GM23338 (cell line): ENCODE measurements at regions not wholly inside any gene's neighbourhood (a gene's known extent, or its start where the extent isn't known, plus 50 kb on each side); places are given as distances from the start of the nearest gene placed in this dataset.

Experiments used
- ATAC-seq: fragments of 200-7000 bp; cut with Tn5 transposase; 3 replicates; pipeline ENCODE4 v1.9.1; 2020
- DNase-seq: peaks from one replicate; pipeline ENCODE4 v3.0.0-alpha.2; 2015; ENCODE audit warnings: low spot score
- H2AFZ ChIP-seq: fragments of 200-600 bp; sonication (generic); 2 replicates; pipeline ENCODE4 v1.8.0; 2016; ENCODE audit warnings: antibody characterized with exemption, mild to moderate bottlenecking, moderate library complexity
- H3F3A ChIP-seq: fragments of 200-600 bp; sonication (generic); replicated peaks from 2 replicates; pipeline ENCODE4 v1.8.0; 2017; ENCODE audit warnings: antibody characterized with exemption, mixed run types, low read depth
- H3K27ac ChIP-seq: fragments of 200-600 bp; sonication (generic); 2 replicates; pipeline ENCODE4 v1.6.1; 2016; ENCODE audit warnings: low read depth
- H3K27me3 ChIP-seq: fragments of 200-600 bp; sonication (generic); 2 replicates; pipeline ENCODE4 v1.8.0; 2016; ENCODE audit warnings: mild to moderate bottlenecking, mixed run types, moderate library complexity; ENCODE audit not compliant: insufficient read depth
- H3K36me3 ChIP-seq: fragments of 200-600 bp; sonication (generic); 2 replicates; pipeline ENCODE4 v1.8.0; 2016; ENCODE audit warnings: mild to moderate bottlenecking; ENCODE audit not compliant: insufficient read depth
- H3K4me1 ChIP-seq: fragments of 200-600 bp; sonication (generic); 2 replicates; pipeline ENCODE4 v1.8.0; 2016; ENCODE audit warnings: mild to moderate bottlenecking, moderate library complexity; ENCODE audit not compliant: insufficient read depth
- H3K4me2 ChIP-seq: fragments of 200-600 bp; sonication (generic); 2 replicates; pipeline ENCODE4 v1.7.1; 2017; ENCODE audit warnings: mixed run types
- H3K4me3 ChIP-seq: fragments of 200-600 bp; sonication (generic); 2 replicates; pipeline ENCODE4 v1.6.1; 2016; ENCODE audit warnings: mixed run types
- H3K79me2 ChIP-seq: fragments of 200-600 bp; sonication (generic); replicated peaks from 2 replicates; pipeline ENCODE4 v1.8.0; 2017; ENCODE audit warnings: mild to moderate bottlenecking; ENCODE audit not compliant: insufficient read depth
- H3K9me2 ChIP-seq: fragments of 200-600 bp; sonication (generic); 2 replicates; pipeline ENCODE4 v1.8.0; 2017; ENCODE audit not compliant: insufficient read depth
- H4K20me1 ChIP-seq: fragments of 200-600 bp; sonication (generic); replicated peaks from 2 replicates; pipeline ENCODE4 v1.8.0; 2017; ENCODE audit warnings: mild to moderate bottlenecking; ENCODE audit not compliant: insufficient read depth
- H3K27ac Mint-ChIP-seq: 2 replicates; pipeline ENCODE4 v1.8.0; 2020; ENCODE audit warnings: inconsistent platforms, mild to moderate bottlenecking, moderate library complexity, mixed read lengths
- H3K27me3 Mint-ChIP-seq: 3 replicates; pipeline ENCODE4 v1.8.0; 2022; ENCODE audit warnings: low read depth, mild to moderate bottlenecking, moderate library complexity, mixed read lengths, inconsistent platforms; ENCODE audit not compliant: insufficient read depth, poor library complexity
- H3K36me3 Mint-ChIP-seq: 3 replicates; pipeline ENCODE4 v1.8.0; 2021; ENCODE audit warnings: low read depth, mild to moderate bottlenecking, inconsistent platforms, moderate library complexity, mixed read lengths
- H3K4me1 Mint-ChIP-seq: 3 replicates; pipeline ENCODE4 v1.8.0; 2020; ENCODE audit warnings: mild to moderate bottlenecking, inconsistent platforms, mixed read lengths
- H3K4me3 Mint-ChIP-seq: 3 replicates; pipeline ENCODE4 v1.8.0; 2021; ENCODE audit warnings: moderate library complexity, mild to moderate bottlenecking, inconsistent platforms, mixed read lengths
- H3K9me3 Mint-ChIP-seq: 3 replicates; pipeline ENCODE4 v1.8.0; 2020; ENCODE audit warnings: moderate library complexity, mild to moderate bottlenecking, inconsistent platforms, mixed read lengths
- EZH2 ChIP-seq: fragments of 200-600 bp; sonication (generic); IDR thresholded peaks from one replicate; pipeline ENCODE4 v1.8.0; 2017; ENCODE audit warnings: antibody characterized with exemption, mild to moderate bottlenecking, low read depth; ENCODE audit not compliant: unreplicated experiment
- EZH2phosphoT487 ChIP-seq: fragments of 200-600 bp; sonication (generic); IDR thresholded peaks from one replicate; pipeline ENCODE4 v1.8.1; 2018; ENCODE audit warnings: antibody characterized with exemption; ENCODE audit not compliant: unreplicated experiment
- JUNB ChIP-seq: IDR thresholded peaks from one replicate; pipeline ENCODE4 v1.6.1; 2016; ENCODE audit warnings: antibody characterized with exemption; ENCODE audit not compliant: unreplicated experiment
- POLR2AphosphoS5 ChIP-seq: IDR thresholded peaks from 2 replicates; pipeline ENCODE4 v1.6.1; 2016; ENCODE audit warnings: antibody characterized with exemption, low read depth
- ZNF114 ChIP-seq: fragments of 250-450 bp; sonication (Bioruptor Pico); IDR thresholded peaks from 2 replicates; pipeline ENCODE4 v1.5.0; 2020; ENCODE audit warnings: mild to moderate bottlenecking, moderate library complexity
- TF ChIP-seq, protein P1 (sequence below): fragments of 250-450 bp; sonication (Bioruptor Pico); IDR thresholded peaks from 2 replicates; pipeline ENCODE4 v1.5.0; 2020; ENCODE audit warnings: mild to moderate bottlenecking, moderate library complexity
- TF ChIP-seq, protein P2 (sequence below): IDR thresholded peaks from one replicate; pipeline ENCODE4 v1.6.1; 2018; ENCODE audit warnings: antibody characterized with exemption; ENCODE audit not compliant: unreplicated experiment
- TF ChIP-seq, protein P3 (sequence below): IDR thresholded peaks from 2 replicates; pipeline ENCODE4 v1.6.1; 2016; ENCODE audit warnings: antibody characterized with exemption

DNA sequence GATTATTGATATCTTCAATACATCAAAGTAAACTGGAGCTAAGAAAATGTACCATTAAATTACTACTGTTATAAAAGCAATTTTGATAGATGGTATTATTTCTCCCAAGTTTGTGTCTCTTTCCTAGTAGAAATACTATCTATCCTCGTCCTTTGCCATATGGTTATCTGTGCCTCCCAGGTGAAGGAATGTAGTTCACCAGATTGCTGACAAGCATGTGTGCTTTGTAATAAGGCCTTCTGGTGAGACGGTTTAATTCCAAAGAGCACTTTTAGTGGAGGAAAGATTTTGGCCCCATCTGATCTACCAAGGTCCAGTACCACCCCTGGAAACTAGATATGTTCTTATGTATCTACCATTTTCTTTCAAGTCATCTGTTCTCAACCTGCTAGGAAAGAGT, 243.6 kb downstream of the DLEU7 start (continued):
- TF ChIP-seq, protein P1, sequence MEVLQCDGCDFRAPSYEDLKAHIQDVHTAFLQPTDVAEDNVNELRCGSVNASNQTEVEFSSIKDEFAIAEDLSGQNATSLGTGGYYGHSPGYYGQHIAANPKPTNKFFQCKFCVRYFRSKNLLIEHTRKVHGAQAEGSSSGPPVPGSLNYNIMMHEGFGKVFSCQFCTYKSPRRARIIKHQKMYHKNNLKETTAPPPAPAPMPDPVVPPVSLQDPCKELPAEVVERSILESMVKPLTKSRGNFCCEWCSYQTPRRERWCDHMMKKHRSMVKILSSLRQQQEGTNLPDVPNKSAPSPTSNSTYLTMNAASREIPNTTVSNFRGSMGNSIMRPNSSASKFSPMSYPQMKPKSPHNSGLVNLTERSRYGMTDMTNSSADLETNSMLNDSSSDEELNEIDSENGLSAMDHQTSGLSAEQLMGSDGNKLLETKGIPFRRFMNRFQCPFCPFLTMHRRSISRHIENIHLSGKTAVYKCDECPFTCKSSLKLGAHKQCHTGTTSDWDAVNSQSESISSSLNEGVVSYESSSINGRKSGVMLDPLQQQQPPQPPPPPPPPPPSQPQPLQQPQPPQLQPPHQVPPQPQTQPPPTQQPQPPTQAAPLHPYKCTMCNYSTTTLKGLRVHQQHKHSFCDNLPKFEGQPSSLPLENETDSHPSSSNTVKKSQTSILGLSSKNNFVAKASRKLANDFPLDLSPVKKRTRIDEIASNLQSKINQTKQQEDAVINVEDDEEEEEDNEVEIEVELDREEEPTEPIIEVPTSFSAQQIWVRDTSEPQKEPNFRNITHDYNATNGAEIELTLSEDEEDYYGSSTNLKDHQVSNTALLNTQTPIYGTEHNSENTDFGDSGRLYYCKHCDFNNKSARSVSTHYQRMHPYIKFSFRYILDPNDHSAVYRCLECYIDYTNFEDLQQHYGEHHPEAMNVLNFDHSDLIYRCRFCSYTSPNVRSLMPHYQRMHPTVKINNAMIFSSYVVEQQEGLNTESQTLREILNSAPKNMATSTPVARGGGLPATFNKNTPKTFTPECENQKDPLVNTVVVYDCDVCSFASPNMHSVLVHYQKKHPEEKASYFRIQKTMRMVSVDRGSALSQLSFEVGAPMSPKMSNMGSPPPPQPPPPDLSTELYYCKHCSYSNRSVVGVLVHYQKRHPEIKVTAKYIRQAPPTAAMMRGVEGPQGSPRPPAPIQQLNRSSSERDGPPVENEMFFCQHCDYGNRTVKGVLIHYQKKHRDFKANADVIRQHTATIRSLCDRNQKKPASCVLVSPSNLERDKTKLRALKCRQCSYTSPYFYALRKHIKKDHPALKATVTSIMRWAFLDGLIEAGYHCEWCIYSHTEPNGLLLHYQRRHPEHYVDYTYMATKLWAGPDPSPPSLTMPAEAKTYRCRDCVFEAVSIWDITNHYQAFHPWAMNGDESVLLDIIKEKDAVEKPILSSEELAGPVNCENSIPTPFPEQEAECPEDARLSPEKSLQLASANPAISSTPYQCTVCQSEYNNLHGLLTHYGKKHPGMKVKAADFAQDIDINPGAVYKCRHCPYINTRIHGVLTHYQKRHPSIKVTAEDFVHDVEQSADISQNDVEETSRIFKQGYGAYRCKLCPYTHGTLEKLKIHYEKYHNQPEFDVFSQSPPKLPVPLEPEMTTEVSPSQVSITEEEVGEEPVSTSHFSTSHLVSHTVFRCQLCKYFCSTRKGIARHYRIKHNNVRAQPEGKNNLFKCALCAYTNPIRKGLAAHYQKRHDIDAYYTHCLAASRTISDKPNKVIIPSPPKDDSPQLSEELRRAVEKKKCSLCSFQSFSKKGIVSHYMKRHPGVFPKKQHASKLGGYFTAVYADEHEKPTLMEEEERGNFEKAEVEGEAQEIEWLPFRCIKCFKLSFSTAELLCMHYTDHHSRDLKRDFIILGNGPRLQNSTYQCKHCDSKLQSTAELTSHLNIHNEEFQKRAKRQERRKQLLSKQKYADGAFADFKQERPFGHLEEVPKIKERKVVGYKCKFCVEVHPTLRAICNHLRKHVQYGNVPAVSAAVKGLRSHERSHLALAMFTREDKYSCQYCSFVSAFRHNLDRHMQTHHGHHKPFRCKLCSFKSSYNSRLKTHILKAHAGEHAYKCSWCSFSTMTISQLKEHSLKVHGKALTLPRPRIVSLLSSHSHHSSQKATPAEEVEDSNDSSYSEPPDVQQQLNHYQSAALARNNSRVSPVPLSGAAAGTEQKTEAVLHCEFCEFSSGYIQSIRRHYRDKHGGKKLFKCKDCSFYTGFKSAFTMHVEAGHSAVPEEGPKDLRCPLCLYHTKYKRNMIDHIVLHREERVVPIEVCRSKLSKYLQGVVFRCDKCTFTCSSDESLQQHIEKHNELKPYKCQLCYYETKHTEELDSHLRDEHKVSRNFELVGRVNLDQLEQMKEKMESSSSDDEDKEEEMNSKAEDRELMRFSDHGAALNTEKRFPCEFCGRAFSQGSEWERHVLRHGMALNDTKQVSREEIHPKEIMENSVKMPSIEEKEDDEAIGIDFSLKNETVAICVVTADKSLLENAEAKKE (CRISPR knock-in tag) = no peak
- no peak for TF ChIP-seq EZH2phosphoT487
- TF ChIP-seq, protein P2, sequence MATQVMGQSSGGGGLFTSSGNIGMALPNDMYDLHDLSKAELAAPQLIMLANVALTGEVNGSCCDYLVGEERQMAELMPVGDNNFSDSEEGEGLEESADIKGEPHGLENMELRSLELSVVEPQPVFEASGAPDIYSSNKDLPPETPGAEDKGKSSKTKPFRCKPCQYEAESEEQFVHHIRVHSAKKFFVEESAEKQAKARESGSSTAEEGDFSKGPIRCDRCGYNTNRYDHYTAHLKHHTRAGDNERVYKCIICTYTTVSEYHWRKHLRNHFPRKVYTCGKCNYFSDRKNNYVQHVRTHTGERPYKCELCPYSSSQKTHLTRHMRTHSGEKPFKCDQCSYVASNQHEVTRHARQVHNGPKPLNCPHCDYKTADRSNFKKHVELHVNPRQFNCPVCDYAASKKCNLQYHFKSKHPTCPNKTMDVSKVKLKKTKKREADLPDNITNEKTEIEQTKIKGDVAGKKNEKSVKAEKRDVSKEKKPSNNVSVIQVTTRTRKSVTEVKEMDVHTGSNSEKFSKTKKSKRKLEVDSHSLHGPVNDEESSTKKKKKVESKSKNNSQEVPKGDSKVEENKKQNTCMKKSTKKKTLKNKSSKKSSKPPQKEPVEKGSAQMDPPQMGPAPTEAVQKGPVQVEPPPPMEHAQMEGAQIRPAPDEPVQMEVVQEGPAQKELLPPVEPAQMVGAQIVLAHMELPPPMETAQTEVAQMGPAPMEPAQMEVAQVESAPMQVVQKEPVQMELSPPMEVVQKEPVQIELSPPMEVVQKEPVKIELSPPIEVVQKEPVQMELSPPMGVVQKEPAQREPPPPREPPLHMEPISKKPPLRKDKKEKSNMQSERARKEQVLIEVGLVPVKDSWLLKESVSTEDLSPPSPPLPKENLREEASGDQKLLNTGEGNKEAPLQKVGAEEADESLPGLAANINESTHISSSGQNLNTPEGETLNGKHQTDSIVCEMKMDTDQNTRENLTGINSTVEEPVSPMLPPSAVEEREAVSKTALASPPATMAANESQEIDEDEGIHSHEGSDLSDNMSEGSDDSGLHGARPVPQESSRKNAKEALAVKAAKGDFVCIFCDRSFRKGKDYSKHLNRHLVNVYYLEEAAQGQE = no peak
- no peak for TF ChIP-seq EZH2
- TF ChIP-seq ZNF114 = no peak
- no peak for TF ChIP-seq JUNB

DNA sequence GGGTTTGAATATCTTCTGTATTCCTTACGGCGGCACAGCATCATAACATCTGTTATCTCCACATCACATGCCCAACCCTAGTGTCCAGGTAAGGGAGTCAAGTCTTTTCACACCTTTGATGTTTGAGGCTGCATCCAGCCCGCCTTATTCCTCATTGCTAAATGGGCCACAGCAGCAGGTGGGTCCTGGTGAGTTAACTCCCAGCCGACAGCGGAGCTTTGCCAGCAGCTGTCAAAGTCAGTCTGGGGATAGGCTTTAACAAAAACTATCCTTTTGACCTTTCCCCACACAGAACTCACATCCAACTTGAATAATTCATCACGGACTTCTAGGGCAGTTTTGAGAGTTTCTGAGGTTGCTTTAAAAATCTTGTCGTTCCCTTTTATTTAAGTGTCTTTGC, 235.1 kb downstream of the DLEU7 start:
- no peak for DNase-seq
- no peaks in the 10 kb centered on the region for H3K9me2 ChIP-seq
- no peaks in the 10 kb centered on the region for H3K27me3 Mint-ChIP-seq
- TF ChIP-seq, protein P3, sequence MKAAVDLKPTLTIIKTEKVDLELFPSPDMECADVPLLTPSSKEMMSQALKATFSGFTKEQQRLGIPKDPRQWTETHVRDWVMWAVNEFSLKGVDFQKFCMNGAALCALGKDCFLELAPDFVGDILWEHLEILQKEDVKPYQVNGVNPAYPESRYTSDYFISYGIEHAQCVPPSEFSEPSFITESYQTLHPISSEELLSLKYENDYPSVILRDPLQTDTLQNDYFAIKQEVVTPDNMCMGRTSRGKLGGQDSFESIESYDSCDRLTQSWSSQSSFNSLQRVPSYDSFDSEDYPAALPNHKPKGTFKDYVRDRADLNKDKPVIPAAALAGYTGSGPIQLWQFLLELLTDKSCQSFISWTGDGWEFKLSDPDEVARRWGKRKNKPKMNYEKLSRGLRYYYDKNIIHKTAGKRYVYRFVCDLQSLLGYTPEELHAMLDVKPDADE = no peak
- TF ChIP-seq, protein P2 = no peak
- no peak for TF ChIP-seq POLR2AphosphoS5
- TF ChIP-seq ZNF114 = no peak

More for the DNA sequence above, 235.1 kb downstream of the DLEU7 start:
- H3K27me3 ChIP-seq = no peaks in the 10 kb centered on the region
- H2AFZ ChIP-seq = no peak overlapping the region
- H3K36me3 ChIP-seq = no peaks in the 10 kb centered on the region
- Mint-ChIP-seq H3K4me1 (peaks cover 2% of the 10 kb centered on the region; the same call in 1 of the 3 replicates), H3K9me3 (no peaks in the 10 kb centered on the region), H3K4me3 (no peak overlapping the region), H3K36me3 (no peaks in the 10 kb centered on the region), H3K27ac (no peak overlapping the region)
- no peak overlapping the region for H3K27ac ChIP-seq
- H3K4me3 ChIP-seq = no peak overlapping the region
- no peaks in the 10 kb centered on the region for H4K20me1 ChIP-seq
- ATAC-seq = no peak
- no peaks in the 10 kb centered on the region for H3K4me1 ChIP-seq
- no peaks in the 10 kb centered on the region for H3F3A ChIP-seq
- no peaks in the 10 kb centered on the region for H3K79me2 ChIP-seq
- no peak overlapping the region for H3K4me2 ChIP-seq
